ENCODE measurements at regions not wholly inside any gene's neighbourhood (a gene's known extent, or its start where the extent isn't known, plus 50 kb on each side); places are given as distances from the start of the nearest gene placed in this dataset.

GRCh38 chr5:167783145-167783817 is 508.2 kb upstream of the WWC1 start:
- dilution Hi-C loops (cut with MboI; ENCODE audit: extremely low pct_ligation_motif_present, low sequenced_read_pairs), result no loop called here
- Histone ChIP-seq H3K4me3 (replicated peaks in 1 of 3; ENCODE audit: insufficient read depth in 1 of 3, low read depth in 1 of 3, low read length in 3 of 3) (no peak overlapping the region), H3K79me2 (ENCODE audit: control insufficient read depth, insufficient read depth, low read length) (no peaks in the 10 kb centered on the region), H3K27ac (ENCODE audit: insufficient read depth, low read depth, low read length) (no peak overlapping the region), H2AFZ (ENCODE audit: low read depth, low read length) (no peak overlapping the region), H3K9me3 (replicated peaks; ENCODE audit: control insufficient read depth, insufficient read depth, low read length) (peaks cover 5% of the 10 kb centered on the region), H3K4me1 (ENCODE audit: control insufficient read depth, extremely low read depth, insufficient read depth, low read length) (no peaks in the 10 kb centered on the region), H4K20me1 (replicated peaks; ENCODE audit: control insufficient read depth, extremely low read depth, insufficient read depth, low read length) (no peaks in the 10 kb centered on the region), H3K9ac (replicated peaks; ENCODE audit: extremely low read depth, insufficient read depth, low read length) (no peak overlapping the region), H3K4me2 (ENCODE audit: insufficient read depth, low read length) (no peak overlapping the region), H3K36me3 (ENCODE audit: control insufficient read depth in 2 of 2, extremely low read depth in 1 of 2, insufficient read depth in 2 of 2, low read length in 2 of 2) (no peaks in the 10 kb centered on the region), H3K27me3 (ENCODE audit: control insufficient read depth in 2 of 2, insufficient read depth in 2 of 2, low read length in 2 of 2) (no peaks in the 10 kb centered on the region), H3K9me1 (replicated peaks; ENCODE audit: control insufficient read depth, extremely low read depth, insufficient read depth, low read length) (no peaks in the 10 kb centered on the region)
- ChIA-PET POLR2A (no interaction called here), CTCF (no interaction called here)
- BruUV-seq (replicated peaks), result no TSS peak
- FAIRE-seq, result no peak
- intact Hi-C loops (cut with micrococcal nuclease), result no loop called here
- no peak for DNase-seq (ENCODE audit: low read depth, low spot score)
- TF ChIP-seq POLR2AphosphoS5 (IDR thresholded peaks at IDR 0.05; ENCODE audit: insufficient read depth, low read depth, low read length), result no peak
- no peak for TF ChIP-seq JUN (IDR thresholded peaks at IDR 0.05; ENCODE audit: borderline replicate concordance, insufficient read depth, insufficient read length, low read depth)
- no peak for TF ChIP-seq CTCF (IDR thresholded peaks at IDR 0.05; ENCODE audit: extremely low read depth in 1 of 2, insufficient read depth in 1 of 2, low read depth in 1 of 2, low read length in 2 of 2)
- TF ChIP-seq GATA2 (IDR thresholded peaks at IDR 0.05; ENCODE audit: insufficient read depth, insufficient read length, low read depth, low read length), result no peak
- no peak for TF ChIP-seq MYC (IDR thresholded peaks at IDR 0.05; ENCODE audit: low read depth, low read length)
- TF ChIP-seq MAX (IDR thresholded peaks at IDR 0.05; ENCODE audit: insufficient read depth, insufficient read length), result no peak
- TF ChIP-seq POLR2A (IDR thresholded peaks at IDR 0.05; ENCODE audit: low read depth, low read length), result no peak
- no peak for TF ChIP-seq FOS (IDR thresholded peaks at IDR 0.05; ENCODE audit: borderline replicate concordance, insufficient read depth, low read length)
- no peak for TF ChIP-seq EZH2 (IDR thresholded peaks at IDR 0.05; ENCODE audit: borderline replicate concordance, low read depth, low read length, severe bottlenecking)

Data from endothelial cell of umbilical vein (primary cell).